ENCODE measurements at regions not wholly inside any gene's neighbourhood (a gene's known extent, or its start where the extent isn't known, plus 50 kb on each side); places are given as distances from the start of the nearest gene placed in this dataset.

- no peak for TF ChIP-seq POLR2A (IDR thresholded peaks at IDR 0.05)
- TF ChIP-seq, protein P1, sequence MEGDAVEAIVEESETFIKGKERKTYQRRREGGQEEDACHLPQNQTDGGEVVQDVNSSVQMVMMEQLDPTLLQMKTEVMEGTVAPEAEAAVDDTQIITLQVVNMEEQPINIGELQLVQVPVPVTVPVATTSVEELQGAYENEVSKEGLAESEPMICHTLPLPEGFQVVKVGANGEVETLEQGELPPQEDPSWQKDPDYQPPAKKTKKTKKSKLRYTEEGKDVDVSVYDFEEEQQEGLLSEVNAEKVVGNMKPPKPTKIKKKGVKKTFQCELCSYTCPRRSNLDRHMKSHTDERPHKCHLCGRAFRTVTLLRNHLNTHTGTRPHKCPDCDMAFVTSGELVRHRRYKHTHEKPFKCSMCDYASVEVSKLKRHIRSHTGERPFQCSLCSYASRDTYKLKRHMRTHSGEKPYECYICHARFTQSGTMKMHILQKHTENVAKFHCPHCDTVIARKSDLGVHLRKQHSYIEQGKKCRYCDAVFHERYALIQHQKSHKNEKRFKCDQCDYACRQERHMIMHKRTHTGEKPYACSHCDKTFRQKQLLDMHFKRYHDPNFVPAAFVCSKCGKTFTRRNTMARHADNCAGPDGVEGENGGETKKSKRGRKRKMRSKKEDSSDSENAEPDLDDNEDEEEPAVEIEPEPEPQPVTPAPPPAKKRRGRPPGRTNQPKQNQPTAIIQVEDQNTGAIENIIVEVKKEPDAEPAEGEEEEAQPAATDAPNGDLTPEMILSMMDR (IDR thresholded peaks at IDR 0.05), result no peak
Measured at GRCh38 chr14:83799233-83799632, 1730.7 kb upstream of the FLRT2 start.

All from ovary (tissue), 3 donors.